GM19455 (cell line): ENCODE measurements at regions not wholly inside any gene's neighbourhood (a gene's known extent, or its start where the extent isn't known, plus 50 kb on each side); places are given as distances from the start of the nearest gene placed in this dataset.

Experiments
- ATAC-seq: cut with Tn5 transposase; IDR thresholded peaks from one replicate; pipeline ENCODE4 v1.9.1; 2021; ENCODE audit not compliant: unreplicated experiment

DNA sequence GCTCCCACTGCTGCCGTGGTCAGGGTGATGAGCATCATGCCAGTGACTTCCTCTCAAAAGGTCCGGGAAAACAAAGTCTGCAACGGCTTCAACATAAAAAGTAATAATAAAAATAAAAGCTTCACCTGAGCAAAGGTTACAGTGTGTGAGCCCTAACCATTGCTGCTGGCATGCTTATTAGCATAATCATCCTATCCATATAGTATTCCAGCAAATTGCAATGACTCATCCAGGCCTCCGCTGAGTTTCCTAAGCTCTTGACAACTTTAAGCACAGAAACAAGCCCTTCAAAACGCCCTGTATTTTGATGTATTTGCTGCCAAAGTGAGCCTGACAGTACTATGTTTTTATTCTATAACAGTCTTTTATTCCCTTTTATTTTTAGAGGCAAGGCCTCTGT is 100.5 kb downstream of the AASDH start:
- no peak for ATAC-seq

DNA sequence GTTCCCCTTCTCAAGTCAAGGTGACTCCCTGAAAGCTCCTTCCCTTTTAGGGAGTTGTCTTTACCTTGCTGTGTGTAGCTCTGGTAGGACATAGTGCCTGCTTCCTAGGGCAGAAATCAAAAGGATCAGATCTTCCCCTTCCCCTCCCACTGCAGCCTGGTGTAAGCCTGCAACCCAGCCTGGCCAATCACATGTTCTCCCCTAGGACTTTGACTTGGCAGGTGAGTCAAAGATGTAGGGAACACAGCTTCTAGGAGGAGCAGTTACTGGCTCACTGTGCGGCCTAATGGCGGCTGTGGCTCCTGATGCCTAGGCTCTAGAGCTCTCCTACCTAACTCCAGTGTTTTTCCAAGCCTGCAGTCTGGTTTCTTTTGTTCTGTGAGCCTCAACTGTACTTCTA is 103.9 kb downstream of the AASDH start:
- ATAC-seq: no peak

DNA sequence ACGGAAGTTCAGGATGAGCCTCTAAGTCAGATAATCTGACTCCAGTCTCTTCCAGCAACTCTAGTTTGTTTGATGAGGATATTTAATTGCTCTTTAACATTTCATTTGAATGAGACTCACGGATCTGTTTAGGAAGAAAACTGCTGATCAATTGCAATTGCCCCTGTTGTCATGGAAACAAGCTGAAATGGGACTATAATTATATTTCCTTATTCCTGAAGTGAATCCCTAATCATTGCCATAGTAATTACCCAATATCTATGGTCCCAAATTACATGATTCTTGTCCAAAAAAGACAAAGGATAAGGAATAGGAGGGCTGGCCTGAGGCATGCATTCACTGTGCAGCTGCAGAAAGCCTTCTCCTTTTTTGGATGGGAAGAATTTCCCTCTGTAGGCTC is 105.3 kb downstream of the AASDH start:
- no peak for ATAC-seq

DNA sequence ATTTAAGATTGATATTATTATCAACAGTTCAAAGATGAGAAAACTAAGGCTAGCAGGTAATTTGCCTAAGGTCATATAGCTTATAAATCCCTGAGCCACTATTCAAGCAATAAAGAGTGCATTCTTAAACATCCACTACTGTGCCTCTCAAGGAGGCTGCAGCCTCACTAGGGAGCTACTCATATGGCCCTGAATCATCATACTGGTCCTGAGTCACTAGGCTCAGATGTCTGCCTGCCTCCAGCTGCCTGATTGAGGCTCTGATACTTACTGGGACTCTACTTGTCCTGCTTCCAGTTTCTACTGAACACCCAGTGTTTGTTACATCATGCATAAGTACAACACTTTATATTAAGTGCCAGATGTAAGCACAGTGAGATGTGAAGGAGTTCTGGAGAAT is 110.7 kb downstream of the AASDH start:
- ATAC-seq: no peak

DNA sequence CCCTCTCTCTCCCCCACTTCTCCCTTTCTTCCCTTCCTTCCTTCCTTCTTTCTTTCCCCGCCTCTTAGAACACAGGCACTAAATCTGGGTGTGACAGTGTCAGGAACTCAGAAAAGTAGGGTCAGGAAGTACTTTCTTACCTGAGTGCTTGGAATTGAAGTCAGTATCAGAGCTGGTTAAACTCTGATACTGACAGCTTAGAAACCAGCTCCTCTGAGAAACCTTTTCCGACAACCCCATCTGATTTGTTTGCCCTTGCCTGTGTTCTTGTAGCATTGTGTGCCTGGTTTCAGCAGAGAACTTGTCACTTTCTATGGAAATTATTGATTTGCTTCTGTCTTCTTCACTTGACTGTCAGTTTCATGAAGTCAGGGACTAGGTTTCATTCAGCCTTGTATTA is 113.9 kb downstream of the AASDH start:
- ATAC-seq: no peak

DNA sequence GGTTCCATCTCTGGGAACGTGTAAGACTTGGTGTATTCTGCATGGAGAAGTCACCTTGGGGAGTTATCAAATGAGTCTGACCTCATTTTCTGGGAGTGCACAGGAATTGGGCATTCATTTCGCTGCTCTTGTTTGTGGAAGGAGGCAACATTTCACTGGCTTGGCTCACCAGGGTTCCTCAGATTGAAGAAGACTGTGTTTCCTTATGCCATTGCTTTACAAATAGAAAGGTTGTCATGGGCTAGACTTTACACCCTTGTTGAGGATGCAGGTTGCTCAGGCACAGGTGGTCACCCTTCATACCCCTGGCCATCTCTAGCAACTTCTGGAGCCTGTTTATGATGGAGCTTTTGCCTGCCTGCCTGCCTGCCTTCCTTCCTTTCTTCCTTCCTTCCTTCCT is 114.4 kb downstream of the AASDH start:
- ATAC-seq: no peak

DNA sequence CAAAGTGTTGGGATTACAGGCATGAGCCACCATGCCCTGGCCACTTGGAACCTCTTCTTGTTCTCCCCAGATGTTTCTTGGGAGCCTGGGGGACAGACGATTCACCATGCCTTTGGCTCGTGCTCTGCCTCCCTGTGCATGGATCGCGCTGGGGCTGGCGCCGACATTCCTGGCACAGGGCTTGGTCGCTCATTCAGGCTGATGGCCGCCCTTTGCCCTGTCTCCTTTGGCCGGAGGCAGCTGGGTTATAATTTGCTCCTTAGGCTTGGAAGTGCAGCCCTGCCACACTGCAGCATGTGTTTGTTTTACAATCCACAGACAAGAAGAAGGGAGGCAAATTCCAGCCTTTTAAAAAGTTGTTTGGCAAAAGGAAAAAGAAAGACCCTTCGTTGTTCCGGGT is 115.3 kb downstream of the AASDH start:
- ATAC-seq: no peak

DNA sequence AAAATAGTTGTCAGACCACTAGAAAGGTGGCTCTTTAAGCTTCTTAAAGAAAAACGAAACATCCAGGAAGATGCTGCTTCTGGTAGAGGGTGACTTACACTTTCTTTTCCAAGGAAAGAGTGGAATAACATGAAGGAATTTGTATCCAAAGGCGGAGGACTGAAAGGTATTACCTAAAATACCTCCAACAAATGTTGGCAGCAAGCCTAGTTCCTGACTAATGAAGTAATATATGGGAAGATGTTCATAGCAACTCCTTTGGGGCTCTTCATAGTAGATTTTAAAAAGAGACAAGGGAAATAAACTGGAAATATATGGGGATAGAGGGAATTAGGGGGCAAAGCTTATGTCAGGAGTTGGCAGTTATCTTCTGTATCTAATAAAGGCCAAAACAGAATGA is 116.2 kb downstream of the AASDH start:
- ATAC-seq: no peak

DNA sequence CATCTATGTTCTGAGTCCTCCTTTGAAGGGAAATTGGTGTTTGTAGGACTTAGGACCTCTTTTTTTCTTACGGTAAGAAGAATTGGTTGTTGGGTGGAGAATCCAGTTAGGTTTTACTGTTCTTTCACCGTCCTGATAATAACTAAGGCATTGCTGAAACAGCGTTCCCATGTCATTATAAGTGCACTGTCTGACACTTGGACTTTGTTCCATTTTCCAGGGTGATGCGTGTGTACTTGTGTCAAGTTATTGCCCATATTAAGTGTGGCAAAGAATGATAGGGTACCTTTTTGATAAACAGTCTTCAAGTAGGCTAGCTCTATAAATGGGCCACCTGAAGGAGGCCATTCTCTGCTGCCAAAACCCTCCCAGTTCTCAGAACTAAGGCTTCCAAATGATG is 119.7 kb downstream of the AASDH start:
- no peak for ATAC-seq

DNA sequence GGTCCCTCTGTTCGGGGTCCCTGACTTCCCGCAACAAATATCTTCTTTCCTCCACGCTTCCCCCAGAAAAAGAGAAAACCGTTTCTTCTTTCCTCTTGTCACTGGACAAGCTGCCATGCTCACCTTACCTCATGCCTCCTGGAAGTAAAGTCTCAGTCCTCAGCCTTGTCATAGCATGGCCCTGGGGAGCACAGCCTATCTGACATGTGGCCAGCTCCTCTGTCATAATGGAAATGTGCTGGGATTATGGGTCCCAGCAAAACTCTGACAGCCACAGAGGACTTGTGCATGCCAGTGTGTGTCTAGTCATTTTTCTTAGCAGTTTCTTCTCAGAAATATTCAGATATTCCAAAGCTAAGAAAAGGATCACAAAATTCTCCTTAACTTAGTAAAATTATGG is 122.4 kb downstream of the AASDH start:
- no peak for ATAC-seq

DNA sequence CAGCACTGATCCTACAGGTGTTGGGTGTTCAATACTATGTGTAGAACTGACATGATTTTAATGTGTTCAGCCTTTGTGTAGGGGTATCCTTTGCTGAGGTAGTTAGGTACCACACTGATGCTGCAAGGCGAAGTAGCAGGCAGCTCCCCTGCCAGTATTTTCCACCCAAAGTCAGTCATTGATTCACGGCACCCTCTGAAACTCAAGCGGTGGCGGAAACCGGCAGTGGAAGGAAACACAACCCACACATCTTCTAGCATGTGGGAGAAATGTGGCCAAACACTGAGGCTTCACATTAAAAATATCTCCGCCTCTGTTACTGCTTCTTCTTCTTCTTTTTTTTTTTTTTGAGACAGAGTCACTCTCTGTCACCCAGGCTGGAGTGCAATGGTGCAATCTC is 126.3 kb downstream of the AASDH start:
- ATAC-seq: no peak

DNA sequence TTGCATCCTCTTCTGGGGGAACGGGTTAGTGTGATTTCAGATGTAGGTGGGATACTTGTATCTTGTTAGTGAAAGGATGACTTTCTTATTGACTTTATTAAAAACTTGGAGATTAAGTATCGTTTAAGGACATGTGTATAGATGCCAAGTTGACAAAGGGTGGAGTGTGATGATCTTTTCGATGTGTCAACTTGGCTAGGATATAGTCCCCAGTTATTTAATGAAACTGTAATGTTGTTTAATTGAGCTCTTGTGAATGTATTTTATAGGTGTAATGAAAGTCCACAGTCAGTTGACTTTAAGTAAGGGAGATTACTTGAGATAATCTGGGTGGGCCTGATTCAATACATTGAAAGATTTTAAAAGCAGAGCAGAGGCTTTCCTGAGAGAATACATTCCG is 127.0 kb downstream of the AASDH start:
- no peak for ATAC-seq

DNA sequence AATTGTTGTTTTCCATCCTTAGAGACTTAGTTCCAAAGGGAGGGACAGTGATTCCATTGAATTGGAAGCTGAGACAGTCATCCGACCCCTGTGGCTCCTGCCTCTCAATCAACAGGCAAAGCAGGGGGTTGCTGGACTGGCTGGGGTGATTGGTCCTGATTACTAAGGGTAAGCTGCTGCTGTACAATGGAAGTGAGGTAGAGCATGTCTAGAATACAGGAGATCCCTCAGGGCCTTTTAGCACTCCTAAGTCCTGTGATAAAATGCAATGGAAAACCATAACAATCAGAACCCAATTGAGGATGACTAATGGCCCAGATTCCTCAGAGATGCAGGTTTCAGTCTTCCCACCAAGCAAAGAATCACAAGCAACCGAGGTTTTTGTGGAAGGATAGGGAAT is 127.6 kb downstream of the AASDH start:
- no peak for ATAC-seq

DNA sequence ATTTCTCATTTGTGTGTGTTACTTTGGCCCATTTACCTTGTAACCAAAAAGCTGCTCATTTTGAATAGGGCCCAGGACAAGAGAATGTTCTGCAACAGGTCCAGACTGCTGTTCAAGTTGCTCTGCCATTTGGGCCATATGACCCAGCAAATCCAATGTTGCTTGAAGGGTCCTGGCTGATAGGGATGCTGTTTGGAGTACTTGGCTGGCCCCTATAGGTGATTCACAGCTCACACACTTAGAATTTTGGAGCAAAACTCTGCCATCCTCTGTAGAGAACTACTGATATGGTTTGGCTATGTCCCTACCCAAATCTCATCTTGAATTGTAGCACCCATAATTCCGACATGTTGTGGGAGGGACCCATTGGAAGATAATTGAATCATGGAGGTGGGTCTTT is 131.5 kb downstream of the AASDH start:
- ATAC-seq: no peak

DNA sequence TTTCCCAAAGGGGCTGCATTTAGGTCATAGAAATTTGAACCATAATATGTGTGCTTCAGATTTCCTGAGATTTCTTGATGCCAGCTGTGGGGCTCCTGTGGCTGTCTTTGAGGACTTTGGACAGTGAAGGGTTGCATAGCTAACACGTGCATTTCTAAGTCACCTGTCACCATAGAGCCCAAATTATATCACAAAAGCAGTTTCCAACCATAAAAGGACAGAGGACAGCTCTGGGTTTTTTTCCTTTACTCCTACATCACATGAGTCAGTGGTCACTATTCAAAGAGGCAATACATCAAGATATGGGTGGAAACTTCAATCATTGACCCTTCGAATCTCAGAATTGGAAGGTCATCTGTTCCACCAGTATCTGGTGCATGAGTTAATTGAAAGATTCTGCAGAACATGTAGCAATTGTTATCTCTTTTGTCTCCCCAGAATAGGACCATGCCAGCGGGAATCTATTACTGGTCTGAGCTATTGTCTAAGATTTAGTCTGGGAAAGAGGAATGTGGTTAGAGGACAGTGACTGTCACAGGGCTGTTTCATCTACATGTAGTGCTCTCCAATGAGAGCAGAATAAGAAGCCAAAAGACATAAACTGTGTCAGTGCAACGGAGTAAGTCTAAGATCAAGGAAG is 133.5 kb downstream of the AASDH start:
- no peak for ATAC-seq

DNA sequence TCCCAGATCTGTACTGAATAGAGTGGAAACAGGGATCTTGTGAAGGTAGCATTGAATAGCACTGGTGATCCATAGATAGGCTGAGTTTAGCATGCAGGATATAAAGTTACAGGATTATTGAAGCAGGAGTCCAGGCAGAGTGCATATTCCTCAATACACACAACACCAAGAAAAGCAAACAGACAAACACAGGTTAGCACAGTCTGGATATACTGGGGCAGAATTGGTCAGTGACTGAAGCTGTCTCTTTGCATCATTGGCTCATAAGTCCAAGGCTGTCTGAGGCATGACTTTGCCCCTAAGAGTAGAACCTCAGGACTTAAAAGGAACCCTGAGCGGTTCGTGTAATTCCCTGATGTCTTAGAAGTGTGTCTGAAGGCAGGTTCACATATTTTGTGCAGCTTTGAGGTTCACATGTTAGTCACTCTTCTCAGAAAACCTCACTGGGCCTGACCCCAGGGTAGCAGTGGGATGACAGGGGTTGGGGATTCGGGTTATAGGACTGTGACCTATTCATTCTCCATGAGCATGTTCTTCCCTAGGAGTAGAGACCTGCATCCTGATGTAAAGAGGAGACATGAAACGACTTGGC is 134.6 kb downstream of the AASDH start:
- ATAC-seq: no peak

DNA sequence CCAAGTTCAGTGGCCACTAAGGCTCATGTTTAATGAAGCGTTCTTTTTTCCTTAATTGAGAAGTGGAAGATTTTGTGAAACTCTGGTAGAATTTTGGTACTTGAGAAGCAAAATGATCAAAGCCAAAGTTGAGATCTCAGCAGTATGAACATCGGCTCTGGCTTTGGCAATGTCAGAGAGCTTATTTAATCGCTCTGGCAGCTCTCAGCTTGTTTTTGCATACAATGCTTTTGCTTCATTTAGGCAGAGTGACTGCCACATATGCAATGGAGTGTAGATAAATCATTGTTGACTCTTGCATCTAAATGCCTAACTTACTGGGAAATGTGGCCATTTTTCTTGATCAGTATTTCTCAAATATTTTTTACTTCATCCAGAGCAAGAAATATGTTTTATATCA is 135.7 kb downstream of the AASDH start:
- ATAC-seq: no peak

DNA sequence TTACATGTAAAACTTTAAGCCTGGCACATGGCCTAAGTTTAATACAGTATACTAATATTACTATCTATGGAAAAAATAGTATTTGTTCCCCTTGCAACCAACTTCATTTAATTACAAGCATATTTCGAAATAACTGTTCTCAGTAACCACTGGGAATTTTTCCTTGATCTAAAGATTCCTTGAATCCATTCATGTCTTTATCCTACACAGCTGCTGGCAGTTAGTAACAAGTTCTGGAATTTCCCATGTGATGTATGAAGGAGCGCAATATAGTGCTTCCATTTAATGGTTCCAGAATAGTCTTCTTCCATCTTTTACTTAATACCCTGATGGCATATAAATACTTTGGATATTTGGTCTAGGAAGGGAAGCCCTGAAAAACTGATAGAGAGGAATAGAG is 136.5 kb downstream of the AASDH start:
- ATAC-seq: no peak

DNA sequence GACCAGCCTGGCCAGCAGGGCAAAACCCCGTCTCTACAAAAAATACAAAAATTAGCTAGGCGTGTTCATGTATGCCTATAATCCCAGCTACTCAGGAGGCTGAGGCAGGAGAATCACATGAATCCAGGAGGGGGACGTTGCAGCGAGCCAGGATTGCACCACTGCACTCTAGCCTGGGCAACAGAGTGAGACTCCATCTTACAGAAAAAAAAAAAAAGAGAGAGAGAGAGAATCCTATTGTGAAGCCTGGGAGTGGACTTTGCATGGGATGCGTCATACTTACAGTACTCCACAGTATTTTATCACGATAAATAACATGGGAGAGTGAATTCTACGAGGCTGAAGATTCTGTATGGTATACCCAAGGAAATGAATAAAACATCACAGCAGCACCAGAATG is 139.6 kb downstream of the AASDH start:
- no peak for ATAC-seq

DNA sequence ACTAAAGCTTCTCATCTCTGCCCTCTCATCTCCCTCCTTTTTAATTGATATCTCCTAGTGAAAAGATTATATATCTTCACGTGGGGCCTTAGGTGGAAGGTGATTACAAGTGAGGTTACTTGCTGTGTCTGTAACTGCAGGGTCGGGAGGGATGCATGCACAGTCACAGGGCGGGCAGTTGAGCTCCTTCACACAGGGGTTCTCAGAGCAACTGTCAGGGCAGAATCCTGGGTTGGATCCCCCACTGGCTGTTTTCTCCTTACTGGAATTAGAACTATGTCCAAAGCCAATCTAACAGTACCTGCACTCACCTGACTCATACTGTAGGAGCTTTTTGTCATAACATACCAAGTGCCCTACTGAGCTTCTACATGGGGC is 141.1 kb downstream of the AASDH start:
- no peak for ATAC-seq

DNA sequence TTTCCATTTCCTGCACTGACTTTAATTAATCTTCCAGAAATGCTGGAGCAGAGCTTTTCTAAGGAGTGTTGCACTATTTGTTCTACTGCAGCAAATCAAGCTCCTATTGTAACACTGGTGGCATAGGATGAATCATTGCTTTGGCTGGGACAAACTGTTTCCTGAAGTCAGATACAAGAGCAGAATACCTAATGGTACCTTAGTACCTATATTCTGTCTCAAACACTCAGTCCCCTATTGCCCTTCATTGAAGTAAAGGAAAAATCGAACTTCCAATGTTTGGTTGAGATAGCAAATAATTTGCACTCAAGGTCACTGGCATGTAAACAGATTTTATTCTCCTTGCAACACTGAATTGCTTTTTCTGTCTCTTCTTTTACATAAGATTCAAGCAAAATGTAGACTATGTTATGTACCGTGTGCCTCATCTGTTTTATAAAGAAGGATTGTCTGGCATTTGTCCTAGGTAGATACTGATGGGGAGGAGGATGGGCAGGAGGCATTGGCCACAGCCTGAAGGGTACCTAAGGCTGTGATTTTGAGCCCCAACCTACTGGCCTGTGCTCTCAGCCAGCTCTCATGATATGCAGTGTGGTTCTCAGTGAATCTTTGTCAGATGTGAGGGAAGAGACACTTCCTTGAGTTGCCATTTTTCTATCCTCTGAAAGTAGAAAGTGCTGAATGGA is 141.6 kb downstream of the AASDH start:
- ATAC-seq: no peak

DNA sequence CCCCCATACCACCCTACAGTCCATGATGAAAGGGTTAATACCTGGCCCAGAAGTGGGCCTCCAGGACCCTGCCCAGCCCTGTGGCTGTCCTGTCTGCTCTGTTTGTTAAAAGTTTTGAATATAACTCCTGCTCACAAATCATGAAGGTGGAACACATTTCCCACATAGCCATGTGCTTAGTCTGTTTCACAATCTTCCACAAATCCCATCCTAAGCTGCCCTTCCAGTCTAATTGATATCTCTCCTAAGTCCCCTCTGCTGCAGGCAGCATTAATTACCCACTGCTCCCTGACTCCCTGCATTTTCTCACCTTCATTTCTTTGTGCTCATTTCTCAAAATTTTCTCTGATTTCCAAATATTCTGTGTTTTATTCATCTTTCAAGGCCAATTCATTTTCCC is 142.6 kb downstream of the AASDH start:
- no peak for ATAC-seq

DNA sequence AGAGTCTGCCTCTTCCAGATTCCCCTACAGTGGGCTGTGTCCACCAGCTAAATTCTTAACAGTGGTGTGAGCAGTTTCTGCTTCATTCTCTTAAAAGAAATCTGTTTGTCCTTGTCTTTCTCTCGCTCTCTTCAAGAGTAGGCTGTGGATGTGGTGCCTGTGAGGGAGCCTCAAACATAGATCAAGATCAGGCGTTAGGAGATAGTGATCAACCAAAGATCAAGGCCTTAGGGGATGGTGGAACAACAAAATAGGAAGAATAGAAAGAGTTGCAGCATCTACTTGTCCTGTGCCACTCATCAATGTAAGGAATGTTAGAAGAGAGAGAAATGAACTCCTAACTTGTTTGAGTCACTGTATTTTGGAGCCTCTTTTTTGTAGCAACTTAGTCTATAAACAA is 144.2 kb downstream of the AASDH start:
- no peak for ATAC-seq
